KMS-11 (cell line): ENCODE measurements at regions not wholly inside any gene's neighbourhood (a gene's known extent, or its start where the extent isn't known, plus 50 kb on each side); places are given as distances from the start of the nearest gene placed in this dataset.

Source experiments
- H2AFZ ChIP-seq: fragments of 200-600 bp; sonication (generic); 2 replicates; pipeline ENCODE4 v1.6.1; 2016; ENCODE audit warnings: antibody characterized with exemption, mixed run types, low read depth
- H3K27ac ChIP-seq: fragments of 200-600 bp; sonication (generic); 2 replicates; pipeline ENCODE4 v1.6.1; 2016; ENCODE audit warnings: mild to moderate bottlenecking, mixed run types
- H3K27me3 ChIP-seq: fragments of 200-600 bp; sonication (generic); 2 replicates; pipeline ENCODE4 v1.6.1; 2017; ENCODE audit warnings: mild to moderate bottlenecking, low read depth, mixed run types, moderate library complexity; ENCODE audit not compliant: insufficient read depth
- H3K36me3 ChIP-seq: fragments of 200-600 bp; sonication (generic); 2 replicates; pipeline ENCODE4 v1.6.1; 2017; ENCODE audit warnings: mild to moderate bottlenecking, mixed run types; ENCODE audit not compliant: insufficient read depth
- H3K4me1 ChIP-seq: fragments of 200-600 bp; sonication (generic); 2 replicates; pipeline ENCODE4 v1.6.1; 2016; ENCODE audit warnings: mild to moderate bottlenecking, low read depth, mixed run types; ENCODE audit not compliant: poor library complexity, severe bottlenecking
- H3K4me2 ChIP-seq: fragments of 200-600 bp; sonication (generic); 2 replicates; pipeline ENCODE4 v1.7.0; 2016; ENCODE audit warnings: mild to moderate bottlenecking, mixed run types
- H3K4me3 ChIP-seq: fragments of 200-600 bp; sonication (generic); IDR thresholded peaks from 2 replicates; pipeline ENCODE4 v1.6.1; 2017; ENCODE audit warnings: low read depth, low read length, mixed read lengths; ENCODE audit not compliant: insufficient read depth
- H3K79me2 ChIP-seq: fragments of 200-600 bp; sonication (generic); 2 replicates; pipeline ENCODE4 v1.6.1; 2016; ENCODE audit warnings: low read depth, mixed run types; ENCODE audit not compliant: insufficient read depth
- H3K9ac ChIP-seq: fragments of 200-600 bp; sonication (generic); 2 replicates; pipeline ENCODE4 v1.6.1; 2016; ENCODE audit warnings: mild to moderate bottlenecking, mixed run types
- H4K20me1 ChIP-seq: fragments of 200-600 bp; sonication (generic); 2 replicates; pipeline ENCODE4 v1.6.1; 2016; ENCODE audit warnings: mild to moderate bottlenecking, mixed run types; ENCODE audit not compliant: insufficient read depth
- CTCF ChIP-seq: fragments of 200-600 bp; sonication (generic); conservative IDR thresholded peaks from 2 replicates; pipeline ENCODE4 v1.6.1; 2017; ENCODE audit warnings: low read depth, mild to moderate bottlenecking, antibody characterized with exemption, low read length, moderate library complexity, mixed read lengths

GRCh38 chr2:240287011-240287410, 146.6 kb upstream of the OTOS start:
- H3K36me3 ChIP-seq, result no peaks in the 10 kb centered on the region
- H3K4me1 ChIP-seq, result no peaks in the 10 kb centered on the region
- no peak overlapping the region for H3K9ac ChIP-seq
- peaks cover 8% of the 10 kb centered on the region; the same call in 1 of the 2 replicates for H3K27me3 ChIP-seq
- H3K4me2 ChIP-seq, result no peak overlapping the region
- TF ChIP-seq CTCF, result no peak
- H4K20me1 ChIP-seq, result no peaks in the 10 kb centered on the region
- no peak overlapping the region for H3K27ac ChIP-seq
- no peak overlapping the region for H2AFZ ChIP-seq
- no peak overlapping the region for H3K4me3 ChIP-seq
- no peaks in the 10 kb centered on the region for H3K79me2 ChIP-seq

GRCh38 chr2:240287496-240288086, 147.1 kb upstream of the OTOS start:
- no peak overlapping the region for H3K27ac ChIP-seq
- H3K9ac ChIP-seq, result no peak overlapping the region
- H3K4me2 ChIP-seq, result no peak overlapping the region
- H4K20me1 ChIP-seq, result no peaks in the 10 kb centered on the region
- H2AFZ ChIP-seq, result no peak overlapping the region
- no peaks in the 10 kb centered on the region for H3K79me2 ChIP-seq
- H3K36me3 ChIP-seq, result no peaks in the 10 kb centered on the region
- H3K4me3 ChIP-seq, result no peak overlapping the region
- TF ChIP-seq CTCF, result no peak
- H3K4me1 ChIP-seq, result no peaks in the 10 kb centered on the region
- peaks cover 8% of the 10 kb centered on the region; the same call in 1 of the 2 replicates for H3K27me3 ChIP-seq

GRCh38 chr2:240288087-240288521, 147.4 kb upstream of the GPC1 start:
- no peak overlapping the region for H3K9ac ChIP-seq
- no peaks in the 10 kb centered on the region for H4K20me1 ChIP-seq
- H3K4me1 ChIP-seq, result no peaks in the 10 kb centered on the region
- H3K4me3 ChIP-seq, result no peak overlapping the region
- H3K36me3 ChIP-seq, result no peaks in the 10 kb centered on the region
- no peak overlapping the region for H3K27ac ChIP-seq
- TF ChIP-seq CTCF, result no peak
- peaks cover 8% of the 10 kb centered on the region; the same call in 1 of the 2 replicates for H3K27me3 ChIP-seq
- no peaks in the 10 kb centered on the region for H3K79me2 ChIP-seq
- no peak overlapping the region for H2AFZ ChIP-seq
- no peak overlapping the region for H3K4me2 ChIP-seq

- Histone ChIP-seq H4K20me1 (no peaks in the 10 kb centered on the region), H3K4me3 (no peak overlapping the region), H3K79me2 (no peaks in the 10 kb centered on the region), H3K36me3 (no peaks in the 10 kb centered on the region), H3K4me2 (no peak overlapping the region), H2AFZ (no peak overlapping the region), H3K4me1 (no peaks in the 10 kb centered on the region), H3K9ac (no peak overlapping the region), H3K27me3 (peaks cover 11% of the 10 kb centered on the region; the same call in 1 of the 2 replicates), H3K27ac (no peak overlapping the region)
- TF ChIP-seq CTCF, result no peak
Measured at GRCh38 chr2:240289701-240290431, 145.6 kb upstream of the GPC1 start.
